GM23248 (cell line): ENCODE measurements at regions not wholly inside any gene's neighbourhood (a gene's known extent, or its start where the extent isn't known, plus 50 kb on each side); places are given as distances from the start of the nearest gene placed in this dataset.

ENCODE experiments used
- EZH2 ChIP-seq: fragments of 200-600 bp; sonication (generic); IDR thresholded peaks from 2 replicates; pipeline ENCODE4 v1.6.1; 2018; ENCODE audit warnings: antibody characterized with exemption, mild to moderate bottlenecking; ENCODE audit not compliant: insufficient read depth, poor library complexity, severe bottlenecking
- EZH2phosphoT487 ChIP-seq: fragments of 200-600 bp; sonication (generic); IDR thresholded peaks from 2 replicates; pipeline ENCODE4 v1.6.1; 2018; ENCODE audit warnings: antibody characterized with exemption, moderate library complexity, mild to moderate bottlenecking, low read depth; ENCODE audit not compliant: insufficient read depth

DNA sequence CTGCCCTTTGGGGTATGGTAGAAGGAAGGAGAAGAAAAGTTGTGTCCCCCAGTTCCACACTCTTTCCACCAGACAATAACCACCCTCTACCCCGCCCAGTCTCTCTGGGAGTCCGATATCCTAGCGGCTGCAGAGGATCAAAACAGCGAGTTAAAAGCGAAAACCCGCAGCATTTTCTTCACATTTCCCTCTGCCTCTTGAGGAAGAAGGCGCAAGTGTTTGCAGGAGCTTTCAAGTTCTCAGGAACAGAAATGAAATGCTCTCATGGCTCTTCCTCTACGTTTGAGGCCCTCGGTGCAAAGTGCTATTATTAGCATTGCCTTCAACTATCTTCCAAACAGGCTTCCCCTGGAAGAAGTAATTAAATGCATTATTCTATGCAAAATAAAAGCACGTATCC is 52.2 kb upstream of the CCDC167 start:
- no peak for TF ChIP-seq EZH2
- no peak for TF ChIP-seq EZH2phosphoT487
